H1 (cell line): ENCODE measurements at regions not wholly inside any gene's neighbourhood (a gene's known extent, or its start where the extent isn't known, plus 50 kb on each side); places are given as distances from the start of the nearest gene placed in this dataset.

ENCODE experiments used
- CTCF ChIA-PET: fragments of 300-600 bp; sonication (Branson Sonifier 250); formaldehyde crosslinking; loops from one replicate; lab custom pipeline; 2021; ENCODE audit not compliant: partially characterized antibody; lab: Charles Lee
- POLR2A ChIA-PET: fragments of 300-600 bp; sonication (Branson Sonifier 250); formaldehyde crosslinking; loops from one replicate; lab custom pipeline; 2021; ENCODE audit warnings: inconsistent platforms; ENCODE audit not compliant: partially characterized antibody; lab: Charles Lee
- DNase-seq, 2 experiments: peaks; one replicate each; pipeline versions ENCODE4 v3.0.0 to v3.0.0-alpha.2; 2010 to 2022; ENCODE audit warnings: low spot score in 2 of 2, low read depth in 1 of 2, mixed read lengths in 1 of 2
- FAIRE-seq: peaks from 2 replicates; lab custom pipeline; 2011; peaks lifted over from hg19 to GRCh38; lab: Jason Lieb, UNC
- H2AFZ ChIP-seq: 2 replicates; pipeline ENCODE4 v1.8.1; 2012; ENCODE audit warnings: low read length, inconsistent platforms
- H2AK5ac ChIP-seq: 2 replicates; pipeline ENCODE4 v1.6.1; 2013; ENCODE audit warnings: low read depth, low read length
- H2BK120ac ChIP-seq: replicated peaks from 2 replicates; pipeline ENCODE3; 2013; ENCODE audit warnings: low read depth, low read length, inconsistent platforms
- H2BK12ac ChIP-seq: 2 replicates; pipeline ENCODE4 v1.6.1; 2013; ENCODE audit warnings: low read depth, low read length
- H2BK15ac ChIP-seq: 2 replicates; pipeline ENCODE4 v1.6.1; 2013; ENCODE audit warnings: low read length
- H2BK20ac ChIP-seq: 2 replicates; pipeline ENCODE4 v1.6.1; 2013; ENCODE audit warnings: low read length
- H2BK5ac ChIP-seq: 2 replicates; pipeline ENCODE4 v1.6.1; 2013; ENCODE audit warnings: low read depth, low read length
- H3K14ac ChIP-seq: 2 replicates; pipeline ENCODE4 v1.6.1; 2013; ENCODE audit warnings: inconsistent platforms; ENCODE audit not compliant: insufficient read length
- H3K18ac ChIP-seq: 2 replicates; pipeline ENCODE4 v1.6.1; 2013; ENCODE audit warnings: low read length; ENCODE audit errors: extremely low read depth
- H3K23ac ChIP-seq: 2 replicates; pipeline ENCODE4 v1.6.1; 2013; ENCODE audit warnings: inconsistent platforms; ENCODE audit not compliant: insufficient read length
- H3K23me2 ChIP-seq: 2 replicates; pipeline ENCODE4 v1.6.1; 2013; ENCODE audit warnings: low read depth, low read length
- H3K27ac ChIP-seq: 2 replicates; pipeline ENCODE4 v1.6.1; 2011; ENCODE audit warnings: low read depth, low read length, inconsistent platforms
- H3K27me3 ChIP-seq, 4 experiments: replicated peaks in 1 of 4; 1 replicate in 1 of 4; 2 replicates in 3 of 4; pipeline versions ENCODE4 v1.6.1 to v1.8.1; 2011 to 2013; ENCODE audit warnings: low read length in 3 of 4, mild to moderate bottlenecking in 3 of 4, inconsistent platforms in 2 of 4, mixed read lengths in 2 of 4, moderate library complexity in 1 of 4; ENCODE audit not compliant: control insufficient read depth in 3 of 4, insufficient read depth in 3 of 4; ENCODE audit errors: extremely low read depth in 1 of 4
- H3K36me3 ChIP-seq, 4 experiments: 2 replicates each; pipeline versions ENCODE4 v1.6.1 to v1.8.1; 2011 to 2013; ENCODE audit warnings: mild to moderate bottlenecking in 4 of 4, low read length in 3 of 4, moderate library complexity in 2 of 4, control low read depth in 1 of 4, inconsistent platforms in 1 of 4; ENCODE audit not compliant: insufficient read depth in 4 of 4, control insufficient read depth in 2 of 4
- H3K4ac ChIP-seq: replicated peaks from 2 replicates; pipeline ENCODE3; 2013; ENCODE audit warnings: low read length, low read depth, mixed read lengths, inconsistent platforms; ENCODE audit not compliant: insufficient read length
- H3K4me1 ChIP-seq, 4 experiments: replicated peaks in 1 of 4; 1 replicate in 1 of 4; 2 replicates in 3 of 4; pipeline versions ENCODE4 v1.6.1 to v1.8.1; 2011 to 2013; ENCODE audit warnings: low read length in 3 of 4, inconsistent platforms in 2 of 4, mixed read lengths in 1 of 4; ENCODE audit not compliant: insufficient read depth in 4 of 4, control insufficient read depth in 3 of 4
- H3K4me2 ChIP-seq, 2 experiments: 2 replicates each; pipeline versions ENCODE4 v1.6.1 to v1.8.1; 2011 to 2013; ENCODE audit warnings: low read depth in 2 of 2, low read length in 2 of 2, control low read depth in 1 of 2, inconsistent platforms in 1 of 2, mild to moderate bottlenecking in 1 of 2; ENCODE audit not compliant: insufficient read depth in 1 of 2
- H3K4me3 ChIP-seq, 4 experiments: fragments of 200-600, 300-600 bp in 1 of 4; sonication (generic), shearing (Covaris generic), sonication (Bioruptor Twin) in 1 of 4; 2 replicates each; pipeline versions ENCODE4 v1.5.1 to v1.8.1; 2011 to 2016; ENCODE audit warnings: low read length in 4 of 4, low read depth in 3 of 4, control low read depth in 2 of 4, inconsistent platforms in 2 of 4, mild to moderate bottlenecking in 2 of 4, mixed read lengths in 1 of 4, moderate library complexity in 1 of 4; ENCODE audit not compliant: insufficient read depth in 2 of 4; ENCODE audit errors: extremely low read depth in 1 of 4
- H3K56ac ChIP-seq: replicated peaks from 2 replicates; pipeline ENCODE3; 2013; ENCODE audit warnings: low read depth, mild to moderate bottlenecking, mixed read lengths, low read length, inconsistent platforms; ENCODE audit not compliant: insufficient read length
- H3K79me1 ChIP-seq: 2 replicates; pipeline ENCODE4 v1.6.1; 2013; ENCODE audit warnings: low read depth, low read length, control low read depth
- H3K79me2 ChIP-seq, 2 experiments: 2 replicates each; pipeline versions ENCODE4 v1.6.1 to v1.8.1; 2012 to 2013; ENCODE audit warnings: low read length in 2 of 2, mild to moderate bottlenecking in 2 of 2, inconsistent platforms in 1 of 2; ENCODE audit not compliant: insufficient read depth in 2 of 2, control insufficient read depth in 1 of 2
- H3K9ac ChIP-seq, 4 experiments: replicated peaks in 1 of 4; 1 replicate in 1 of 4; 2 replicates in 3 of 4; pipeline versions ENCODE4 v1.6.1 to v1.8.1; 2011 to 2013; ENCODE audit warnings: low read depth in 3 of 4, low read length in 3 of 4, control low read depth in 2 of 4, mild to moderate bottlenecking in 2 of 4, moderate library complexity in 2 of 4, inconsistent platforms in 1 of 4; ENCODE audit errors: extremely low read depth in 1 of 4
- H3K9me3 ChIP-seq, 2 experiments: 2 replicates each; pipeline versions ENCODE4 v1.6.1 to v1.8.1; 2012 to 2013; ENCODE audit warnings: mild to moderate bottlenecking in 2 of 2, moderate library complexity in 2 of 2, control low read depth in 1 of 2, inconsistent platforms in 1 of 2, low read depth in 1 of 2, low read length in 1 of 2, mixed read lengths in 1 of 2; ENCODE audit not compliant: insufficient read depth in 2 of 2
- H4K20me1 ChIP-seq, 2 experiments: replicated peaks in 1 of 2; 2 replicates each; pipeline versions ENCODE3 to v1.8.1; 2011 to 2013; ENCODE audit warnings: inconsistent platforms in 2 of 2, low read length in 2 of 2, mild to moderate bottlenecking in 1 of 2; ENCODE audit not compliant: insufficient read depth in 2 of 2, control insufficient read depth in 1 of 2
- H4K5ac ChIP-seq: 2 replicates; pipeline ENCODE4 v1.6.1; 2013; ENCODE audit warnings: low read length, low read depth, mixed read lengths, inconsistent platforms; ENCODE audit not compliant: insufficient read length
- H4K8ac ChIP-seq: 2 replicates; pipeline ENCODE4 v1.8.0; 2013; ENCODE audit warnings: mild to moderate bottlenecking, moderate library complexity, low read length, inconsistent platforms; ENCODE audit not compliant: insufficient read depth; ENCODE audit errors: extremely low read depth
- H4K91ac ChIP-seq: replicated peaks from 2 replicates; pipeline ENCODE3; 2013; ENCODE audit warnings: low read length, mixed read lengths, inconsistent platforms; ENCODE audit not compliant: insufficient read length
- ASH2L ChIP-seq: fragments of 200-600, 300-600 bp; sonication (generic); IDR thresholded peaks from one replicate; pipeline ENCODE4 v1.7.1; 2017; ENCODE audit warnings: low read length
- BACH1 ChIP-seq: IDR thresholded peaks from 2 replicates; pipeline ENCODE4 v1.6.1; 2012; ENCODE audit warnings: low read length, improper control_type of control experiment
- CREB1 ChIP-seq: IDR thresholded peaks from 2 replicates; pipeline ENCODE4 v1.6.1; 2012; ENCODE audit warnings: inconsistent platforms
- CTBP2 ChIP-seq: IDR thresholded peaks from 2 replicates; pipeline ENCODE4 v1.7.0; 2011; ENCODE audit warnings: borderline replicate concordance, mild to moderate bottlenecking, moderate library complexity, mixed read lengths, low read length; ENCODE audit not compliant: insufficient read depth, insufficient read length
- JUN ChIP-seq: IDR thresholded peaks from 2 replicates; pipeline ENCODE4 v1.6.1; 2011; ENCODE audit warnings: low read depth, mild to moderate bottlenecking, improper control_type of control experiment, low read length
- KDM4A ChIP-seq: IDR thresholded peaks from one replicate; pipeline ENCODE4 v1.7.1; 2012; ENCODE audit warnings: low read depth, mild to moderate bottlenecking, moderate library complexity, low read length, inconsistent platforms; ENCODE audit not compliant: severe bottlenecking
- SIN3A ChIP-seq, 2 experiments: IDR thresholded peaks in 1 of 2; conservative IDR thresholded peaks in 1 of 2; 2 replicates each; pipeline ENCODE4 v1.6.1; 2011 to 2012; ENCODE audit warnings: low read length in 2 of 2, improper control_type of control experiment in 1 of 2, low read depth in 1 of 2, mild to moderate bottlenecking in 1 of 2
- SIX5 ChIP-seq: IDR thresholded peaks from 2 replicates; pipeline ENCODE4 v1.6.1; 2011; ENCODE audit warnings: mild to moderate bottlenecking, low read depth, low read length
- TAF1 ChIP-seq: IDR thresholded peaks from 2 replicates; pipeline ENCODE4 v1.6.1; 2011; ENCODE audit warnings: mild to moderate bottlenecking, low read depth, low read length
- TAF7 ChIP-seq: optimal IDR thresholded peaks from 2 replicates; pipeline ENCODE3; 2011; ENCODE audit warnings: low read depth, mild to moderate bottlenecking, inconsistent platforms, low read length, moderate library complexity, borderline replicate concordance
- TCF12 ChIP-seq: IDR thresholded peaks from 2 replicates; pipeline ENCODE4 v1.6.1; 2011; ENCODE audit warnings: low read depth, mild to moderate bottlenecking, low read length
- ZNF274 ChIP-seq: IDR thresholded peaks from 2 replicates; pipeline ENCODE4 v1.7.0; 2012; ENCODE audit warnings: low read length, borderline replicate concordance; ENCODE audit errors: extremely low read depth
- WGBS, 2 experiments: shearing (Covaris generic) in 1 of 2; methylation state at CpG; one replicate each; pipeline versions ENCODE4 v1.1.6 to v1.1.7; 2013 to 2015; ENCODE audit warnings: low lambda C conversion rate in 2 of 2, mixed read lengths in 2 of 2, inconsistent platforms in 1 of 2, low coverage in 1 of 2, missing lambda C conversion rate in 1 of 2; ENCODE audit not compliant: insufficient replicate concordance in 2 of 2, insufficient coverage in 1 of 2, insufficient read length in 1 of 2; ENCODE audit errors: extremely low coverage in 1 of 2, missing lambda C conversion rate in 1 of 2; 5-methylcytosine and 5-hydroxymethylcytosine counted together
- TF ChIP-seq, protein P1 (sequence below): IDR thresholded peaks from 2 replicates; pipeline ENCODE4 v1.6.1; 2012; ENCODE audit warnings: inconsistent platforms
- TF ChIP-seq, protein P2 (sequence below): IDR thresholded peaks from 2 replicates; pipeline ENCODE4 v1.6.1; 2012; ENCODE audit warnings: inconsistent platforms

DNA sequence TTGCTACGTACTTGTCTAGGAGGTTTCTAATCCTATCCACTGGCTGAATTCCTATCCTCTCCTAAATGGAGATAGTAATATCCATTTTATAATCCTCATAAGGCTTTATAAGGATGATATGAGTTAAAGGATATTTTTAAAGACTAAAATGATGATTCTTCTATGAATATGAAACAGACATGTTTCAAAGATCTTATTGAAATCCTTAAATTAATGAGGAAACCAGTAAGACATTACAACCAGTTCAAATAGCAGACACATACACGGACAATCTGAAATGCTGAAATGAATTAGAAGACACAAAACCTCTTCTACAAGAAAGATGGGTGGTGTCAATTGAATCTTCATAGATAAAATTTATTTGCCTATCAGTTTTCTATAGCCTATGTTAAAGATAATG is 132.9 kb upstream of the ANK3 start:
- H3K23ac ChIP-seq = no peak overlapping the region
- H3K18ac ChIP-seq = no peak overlapping the region
- POLR2A ChIA-PET = no interaction called here
- no peaks in the 10 kb centered on the region for H3K27me3 ChIP-seq
- H3K56ac ChIP-seq = no peak overlapping the region
- CTCF ChIA-PET = interaction anchor here (1.2 kb wide), 1 partner anchor 10 kb away, joined by 3 read pairs; no protein-coding TSS in a partner anchor
- no peak overlapping the region for H4K91ac ChIP-seq
- no peak overlapping the region for H2BK120ac ChIP-seq
- H2BK20ac ChIP-seq = no peak overlapping the region
- H3K79me1 ChIP-seq = no peaks in the 10 kb centered on the region
- H3K14ac ChIP-seq = no peak overlapping the region
- no peaks in the 10 kb centered on the region for H3K79me2 ChIP-seq
- no peak overlapping the region for H3K9ac ChIP-seq
- no peak overlapping the region for H3K4me3 ChIP-seq
- H2AFZ ChIP-seq = no peak overlapping the region
- no peak overlapping the region for H3K27ac ChIP-seq
- H4K20me1 ChIP-seq = no peaks in the 10 kb centered on the region
- H3K4me2 ChIP-seq = no peak overlapping the region
- H2BK12ac ChIP-seq = no peak overlapping the region
- H3K4me1 ChIP-seq = peaks cover 0 to 11% (median 0%) of the 10 kb centered on the region in 4 experiments; a peak in 2 of 7 replicates
- no peak overlapping the region for H4K8ac ChIP-seq
- no peaks in the 10 kb centered on the region; a peak in 1 of 8 replicates for H3K36me3 ChIP-seq
- DNase-seq (no peak), FAIRE-seq (no peak)
- no peak overlapping the region for H2BK5ac ChIP-seq
- H3K23me2 ChIP-seq = no peaks in the 10 kb centered on the region; the same call in 1 of the 2 replicates
- 89% methylated on average over 2 of the region's 2 CpGs; no CpG with 5 or more reads in 1 of the 2 experiments for WGBS, 2 experiments
- peaks cover 4 to 8% of the 10 kb centered on the region in 2 experiments; a peak in 2 of 4 replicates for H3K9me3 ChIP-seq
- no peak overlapping the region for H2AK5ac ChIP-seq
- no peak overlapping the region for H2BK15ac ChIP-seq
- no peak overlapping the region for H3K4ac ChIP-seq
- no peak overlapping the region for H4K5ac ChIP-seq
- no peak for TF ChIP-seq TAF1
- no peak for TF ChIP-seq TAF7
- no peak for TF ChIP-seq KDM4A
- no peak for TF ChIP-seq JUN
- TF ChIP-seq CREB1 = no peak
- TF ChIP-seq SIX5 = no peak
- TF ChIP-seq, protein P1, sequence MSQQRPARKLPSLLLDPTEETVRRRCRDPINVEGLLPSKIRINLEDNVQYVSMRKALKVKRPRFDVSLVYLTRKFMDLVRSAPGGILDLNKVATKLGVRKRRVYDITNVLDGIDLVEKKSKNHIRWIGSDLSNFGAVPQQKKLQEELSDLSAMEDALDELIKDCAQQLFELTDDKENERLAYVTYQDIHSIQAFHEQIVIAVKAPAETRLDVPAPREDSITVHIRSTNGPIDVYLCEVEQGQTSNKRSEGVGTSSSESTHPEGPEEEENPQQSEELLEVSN = no peak
- TF ChIP-seq TCF12 = no peak
- no peak for TF ChIP-seq SIN3A (conservative IDR thresholded peaks at IDR 0.05 in 1 of 2, IDR thresholded peaks at IDR 0.05 in 1 of 2; ENCODE audit: low read depth in 1 of 2, low read length in 2 of 2)
- TF ChIP-seq CTBP2 = no peak
- TF ChIP-seq BACH1 = no peak
- TF ChIP-seq ZNF274 = no peak
- TF ChIP-seq, protein P2, sequence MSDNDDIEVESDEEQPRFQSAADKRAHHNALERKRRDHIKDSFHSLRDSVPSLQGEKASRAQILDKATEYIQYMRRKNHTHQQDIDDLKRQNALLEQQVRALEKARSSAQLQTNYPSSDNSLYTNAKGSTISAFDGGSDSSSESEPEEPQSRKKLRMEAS = no peak
- TF ChIP-seq ASH2L = no peak
